Vagina (tissue), 2 donors: ENCODE measurements at regions not wholly inside any gene's neighbourhood (a gene's known extent, or its start where the extent isn't known, plus 50 kb on each side); places are given as distances from the start of the nearest gene placed in this dataset.

Experiments used
- DNase-seq, 2 donors: peaks; one replicate each; pipeline ENCODE4 v3.0.0-alpha.2; 2017; ENCODE audit errors: extremely low spot score in 2 of 2
- H3K27ac ChIP-seq: fragments of 200-600 bp; sonication (generic); one replicate; pipeline ENCODE4 v1.5.1; 2019
- H3K27me3 ChIP-seq: fragments of 200-600 bp; sonication (generic); one replicate; pipeline ENCODE4 v1.5.1; 2019
- H3K36me3 ChIP-seq, 2 donors: fragments of 200-600 bp; sonication (generic); one replicate each; pipeline ENCODE4 v1.5.1; 2017 to 2019
- H3K4me1 ChIP-seq: fragments of 200-600 bp; sonication (generic); one replicate; pipeline ENCODE4 v1.5.1; 2019
- H3K4me3 ChIP-seq, 2 donors: fragments of 200-600 bp; sonication (generic); 1 replicate in 1 of 2; 2 replicates in 1 of 2; pipeline ENCODE4 v1.5.1; 2016 to 2019
- H3K9me3 ChIP-seq: fragments of 200-600 bp; sonication (generic); one replicate; pipeline ENCODE4 v1.5.1; 2019
- POLR2A ChIP-seq, 2 donors: fragments of 450-650 bp; IDR thresholded peaks; one replicate each; pipeline ENCODE4 v1.6.1; 2017; ENCODE audit warnings: antibody characterized with exemption in 2 of 2, mild to moderate bottlenecking in 2 of 2, moderate library complexity in 2 of 2
- POLR2AphosphoS5 ChIP-seq, 2 donors: sonication (generic); formaldehyde crosslinking; IDR thresholded peaks; one replicate each; pipeline ENCODE4 v1.9.0; 2017; ENCODE audit warnings: antibody characterized with exemption in 2 of 2, mild to moderate bottlenecking in 2 of 2, low read depth in 1 of 2; ENCODE audit not compliant: insufficient read depth in 1 of 2
- intact Hi-C: fragments of 100-400 bp; cut with DNase I; formaldehyde crosslinking; loops from one replicate; pipeline ENCODE4 v1.15.1; 2023
- TF ChIP-seq, protein P1 (sequence below), 3 experiments: fragments of 450-650 bp in 2 of 3; fragments of 200-600 bp in 1 of 3; sonication (generic) in 1 of 3; IDR thresholded peaks; one replicate each; pipeline ENCODE4 v1.5.1; 2017 to 2019; ENCODE audit warnings: antibody characterized with exemption in 3 of 3, mild to moderate bottlenecking in 2 of 3, moderate library complexity in 2 of 3

DNA sequence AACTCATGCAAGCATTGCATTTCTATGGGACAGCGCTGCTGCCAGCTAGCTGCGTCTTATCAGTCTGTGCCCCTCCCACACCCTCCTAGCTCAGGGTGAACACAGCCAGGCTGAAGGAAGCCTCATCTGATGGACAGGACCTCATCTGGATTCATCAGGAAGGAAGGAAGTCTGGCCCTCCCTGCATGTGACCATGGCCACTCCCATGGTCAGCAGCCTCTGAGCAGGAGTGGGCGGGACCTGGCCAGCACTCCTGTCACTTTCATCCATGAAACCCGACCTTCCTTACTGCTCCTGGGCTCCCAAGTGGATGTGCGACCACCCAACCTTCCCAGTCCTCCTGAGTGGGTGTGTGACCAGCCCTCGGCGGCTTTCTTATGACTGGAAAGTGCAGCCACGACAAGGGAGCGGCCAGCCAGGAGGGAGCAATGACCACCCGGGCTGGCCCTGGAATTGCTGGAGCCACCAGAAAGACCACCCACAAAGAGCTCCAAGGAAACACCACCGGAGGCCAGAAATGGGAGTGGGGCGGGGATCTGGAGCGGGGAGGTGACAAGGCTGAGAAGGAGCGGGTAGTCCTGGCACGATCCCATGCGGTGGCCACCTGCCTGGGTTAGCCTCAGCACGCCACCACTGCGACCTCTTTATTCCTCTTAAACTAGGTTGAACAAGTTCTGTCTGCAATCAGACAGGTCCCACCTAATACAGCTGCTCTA, 241.2 kb downstream of the TTLL2 start:
- no peak overlapping the region for H3K27ac ChIP-seq
- H3K36me3 ChIP-seq, result no peaks in the 10 kb centered on the region
- peaks cover 30% of the 10 kb centered on the region for H3K4me1 ChIP-seq
- H3K27me3 ChIP-seq, result no peaks in the 10 kb centered on the region
- no peaks in the 10 kb centered on the region for H3K9me3 ChIP-seq
- no peak overlapping the region for H3K4me3 ChIP-seq
- DNase-seq, result peak; percentile 84 to 89
- TF ChIP-seq, protein P1, sequence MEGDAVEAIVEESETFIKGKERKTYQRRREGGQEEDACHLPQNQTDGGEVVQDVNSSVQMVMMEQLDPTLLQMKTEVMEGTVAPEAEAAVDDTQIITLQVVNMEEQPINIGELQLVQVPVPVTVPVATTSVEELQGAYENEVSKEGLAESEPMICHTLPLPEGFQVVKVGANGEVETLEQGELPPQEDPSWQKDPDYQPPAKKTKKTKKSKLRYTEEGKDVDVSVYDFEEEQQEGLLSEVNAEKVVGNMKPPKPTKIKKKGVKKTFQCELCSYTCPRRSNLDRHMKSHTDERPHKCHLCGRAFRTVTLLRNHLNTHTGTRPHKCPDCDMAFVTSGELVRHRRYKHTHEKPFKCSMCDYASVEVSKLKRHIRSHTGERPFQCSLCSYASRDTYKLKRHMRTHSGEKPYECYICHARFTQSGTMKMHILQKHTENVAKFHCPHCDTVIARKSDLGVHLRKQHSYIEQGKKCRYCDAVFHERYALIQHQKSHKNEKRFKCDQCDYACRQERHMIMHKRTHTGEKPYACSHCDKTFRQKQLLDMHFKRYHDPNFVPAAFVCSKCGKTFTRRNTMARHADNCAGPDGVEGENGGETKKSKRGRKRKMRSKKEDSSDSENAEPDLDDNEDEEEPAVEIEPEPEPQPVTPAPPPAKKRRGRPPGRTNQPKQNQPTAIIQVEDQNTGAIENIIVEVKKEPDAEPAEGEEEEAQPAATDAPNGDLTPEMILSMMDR (IDR thresholded peaks at IDR 0.05), result no peak
- no peak for TF ChIP-seq POLR2AphosphoS5 (IDR thresholded peaks at IDR 0.05; ENCODE audit: insufficient read depth in 1 of 2, low read depth in 1 of 2)
- no peak for TF ChIP-seq POLR2A (IDR thresholded peaks at IDR 0.05)
- intact Hi-C loops, result no loop called here

DNA sequence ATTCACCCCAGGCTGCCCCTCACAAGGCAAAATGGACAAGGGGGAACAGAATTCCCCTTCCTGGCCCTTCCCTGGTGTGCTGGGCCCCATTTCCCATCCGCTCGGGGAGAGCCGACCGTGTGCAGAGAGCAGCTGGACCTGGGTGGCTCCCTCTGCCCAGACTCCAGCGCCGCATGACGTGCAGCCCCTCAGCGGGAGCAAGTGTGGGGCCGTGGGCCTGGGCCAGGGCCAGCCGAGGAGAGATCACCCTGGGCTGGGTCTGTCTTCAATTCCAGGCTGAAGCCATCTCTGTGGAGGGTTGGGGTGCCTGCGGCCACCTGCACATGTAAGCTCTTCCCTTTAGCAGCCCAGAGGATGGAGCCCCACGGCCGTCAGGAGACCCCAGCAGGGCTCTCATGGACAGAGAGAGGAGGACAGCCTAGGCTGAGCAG, 241.8 kb downstream of the TTLL2 start:
- TF ChIP-seq POLR2AphosphoS5 (IDR thresholded peaks at IDR 0.05; ENCODE audit: insufficient read depth in 1 of 2, low read depth in 1 of 2) (no peak), POLR2A (IDR thresholded peaks at IDR 0.05) (no peak)
- TF ChIP-seq, protein P1 (IDR thresholded peaks at IDR 0.05), result no peak
- H3K4me1 ChIP-seq, result peaks cover 30% of the 10 kb centered on the region
- peak in 1 of 2 donors; percentile 85 for DNase-seq
- H3K27ac ChIP-seq, result no peak overlapping the region
- no peaks in the 10 kb centered on the region for H3K9me3 ChIP-seq
- H3K4me3 ChIP-seq, result no peak overlapping the region
- intact Hi-C loops, result no loop called here
- H3K27me3 ChIP-seq, result no peaks in the 10 kb centered on the region
- H3K36me3 ChIP-seq, result no peaks in the 10 kb centered on the region

DNA sequence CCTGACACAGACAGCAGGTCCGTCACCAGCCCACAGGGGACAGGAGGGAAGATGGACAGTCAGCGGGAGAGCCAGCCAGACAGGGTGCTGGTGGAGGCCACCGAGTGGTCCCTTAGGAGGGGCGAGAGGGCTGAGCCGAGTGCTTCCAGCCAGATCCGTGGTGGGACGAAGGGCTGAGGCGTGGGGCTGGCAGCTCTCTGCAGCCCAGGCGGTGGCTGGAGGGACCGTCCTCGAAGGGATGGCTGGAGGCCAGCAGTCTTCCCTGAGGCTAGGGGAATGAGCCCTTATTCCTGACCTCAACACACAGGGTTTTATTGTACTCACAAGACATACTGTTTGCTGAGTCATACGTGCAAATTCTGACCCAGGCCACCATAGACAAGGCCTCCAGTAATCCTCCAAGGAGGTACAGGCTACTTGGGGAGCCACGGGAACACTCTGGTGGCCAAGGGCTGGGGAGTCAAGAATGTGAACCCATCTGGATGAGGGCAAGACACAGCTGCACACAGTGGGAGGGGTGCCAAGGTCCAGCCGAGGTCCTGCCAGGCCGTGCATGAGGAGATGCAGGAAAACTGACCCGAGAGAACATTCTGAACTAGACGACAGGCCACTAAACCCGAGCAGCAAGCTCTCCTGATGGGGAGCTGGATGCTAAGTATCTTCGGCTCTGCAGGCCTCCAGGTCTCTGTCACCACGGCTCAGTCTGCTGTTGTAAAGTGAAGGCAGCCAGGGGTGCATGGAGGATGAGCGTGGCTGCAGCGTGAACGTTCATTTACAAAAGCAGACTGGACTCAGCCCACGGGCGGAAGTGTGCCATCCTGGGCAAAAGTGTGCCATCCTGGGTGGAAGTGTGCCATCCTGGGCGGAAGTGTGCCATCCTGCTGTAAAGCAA, 242.5 kb downstream of the TTLL2 start:
- H3K36me3 ChIP-seq, result no peaks in the 10 kb centered on the region
- TF ChIP-seq, protein P1 (IDR thresholded peaks at IDR 0.05), result no peak
- TF ChIP-seq POLR2AphosphoS5 (IDR thresholded peaks at IDR 0.05; ENCODE audit: insufficient read depth in 1 of 2, low read depth in 1 of 2) (peak in 1 of 2 donors; percentile 23), POLR2A (IDR thresholded peaks at IDR 0.05) (no peak)
- DNase-seq, result peak; percentile 74 to 83
- no peak overlapping the region for H3K27ac ChIP-seq
- H3K9me3 ChIP-seq, result no peaks in the 10 kb centered on the region
- intact Hi-C loops, result no loop called here
- H3K4me3 ChIP-seq, result no peak overlapping the region
- H3K4me1 ChIP-seq, result peaks cover 30% of the 10 kb centered on the region
- no peaks in the 10 kb centered on the region for H3K27me3 ChIP-seq

DNA sequence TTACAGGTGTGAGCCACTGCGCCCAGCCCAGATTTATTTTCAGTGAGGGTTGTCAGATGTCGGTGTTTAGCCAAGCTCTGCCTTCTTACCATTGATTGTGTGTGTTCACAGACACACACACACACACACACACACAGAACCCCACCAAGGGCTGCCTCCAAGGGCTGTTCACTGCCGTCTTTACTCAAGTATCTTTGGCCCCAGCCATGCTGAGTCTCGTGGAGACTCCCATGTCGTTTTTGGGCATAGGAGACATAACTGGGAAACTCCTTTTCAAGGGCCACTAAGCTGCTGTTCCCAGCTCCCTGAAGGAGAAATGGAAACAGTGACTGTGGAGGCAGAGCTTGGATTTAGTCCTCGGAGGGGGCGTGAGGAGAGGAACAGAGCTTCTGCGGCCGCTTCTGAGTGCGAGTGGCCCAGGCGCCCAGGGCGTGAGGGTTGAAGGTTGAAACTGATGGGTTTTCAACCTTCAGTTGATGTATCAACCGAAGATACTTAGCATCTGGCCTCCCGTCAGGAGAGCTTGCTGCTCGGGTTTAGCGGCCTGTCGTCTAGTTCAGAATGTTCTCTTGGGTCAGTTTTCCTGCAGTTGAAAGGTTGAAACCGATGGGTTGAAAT, 243.6 kb downstream of the TTLL2 start:
- peak; percentile 52 to 55 for DNase-seq
- no peaks in the 10 kb centered on the region for H3K27me3 ChIP-seq
- no peaks in the 10 kb centered on the region for H3K9me3 ChIP-seq
- no peak overlapping the region for H3K27ac ChIP-seq
- no peak overlapping the region for H3K4me3 ChIP-seq
- H3K36me3 ChIP-seq, result no peaks in the 10 kb centered on the region
- peaks cover 30% of the 10 kb centered on the region for H3K4me1 ChIP-seq
- TF ChIP-seq POLR2AphosphoS5 (IDR thresholded peaks at IDR 0.05; ENCODE audit: insufficient read depth in 1 of 2, low read depth in 1 of 2) (no peak), POLR2A (IDR thresholded peaks at IDR 0.05) (no peak)
- intact Hi-C loops, result no loop called here

DNA sequence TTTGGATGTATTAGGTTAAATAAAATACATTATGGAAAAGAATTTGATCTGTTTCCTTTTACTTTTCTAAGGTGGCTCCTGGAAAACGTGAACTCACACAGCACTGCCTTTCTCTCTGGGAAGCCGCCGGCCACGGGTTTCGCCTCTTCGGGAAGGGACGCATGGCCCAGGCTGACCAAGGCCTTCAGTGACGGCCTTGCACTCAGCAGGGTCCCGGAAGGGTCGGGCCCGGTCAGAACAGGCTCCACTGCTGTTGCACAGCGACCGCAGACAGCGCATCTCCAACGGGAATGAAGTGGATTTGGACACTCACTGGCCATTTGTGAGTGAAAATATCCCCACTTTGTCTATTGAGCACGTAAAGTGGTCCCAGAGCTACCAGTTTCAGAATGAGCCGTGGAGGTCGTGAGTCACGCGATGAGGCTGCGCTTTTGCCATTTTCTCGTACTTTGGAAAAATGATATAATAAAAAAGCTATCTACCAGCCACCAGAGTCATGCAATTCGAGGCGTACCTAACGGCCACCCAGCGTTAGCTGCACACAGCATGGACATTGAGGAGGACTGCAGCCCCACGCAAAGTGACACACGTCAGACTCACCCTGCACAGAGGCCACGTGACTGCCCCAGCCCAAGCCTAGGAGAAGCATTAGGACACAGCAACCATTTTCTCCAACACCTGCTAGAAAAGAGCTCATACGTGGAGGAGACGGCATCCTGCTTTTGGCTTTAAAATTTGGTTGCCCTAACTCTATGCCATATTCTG, 244.3 kb downstream of the TTLL2 start:
- H3K27ac ChIP-seq, result no peak overlapping the region

More for the DNA sequence above, 244.3 kb downstream of the TTLL2 start:
- DNase-seq, result peak; percentile 32 to 72
- TF ChIP-seq POLR2AphosphoS5 (IDR thresholded peaks at IDR 0.05; ENCODE audit: insufficient read depth in 1 of 2, low read depth in 1 of 2) (no peak), POLR2A (IDR thresholded peaks at IDR 0.05) (no peak)
- TF ChIP-seq, protein P1 (IDR thresholded peaks at IDR 0.05), result no peak
- Histone ChIP-seq H3K27me3 (no peaks in the 10 kb centered on the region), H3K4me3 (no peak overlapping the region), H3K4me1 (peaks cover 30% of the 10 kb centered on the region), H3K9me3 (no peaks in the 10 kb centered on the region), H3K36me3 (no peaks in the 10 kb centered on the region)
- intact Hi-C loops, result no loop called here
